ENCODE measurements at regions not wholly inside any gene's neighbourhood (a gene's known extent, or its start where the extent isn't known, plus 50 kb on each side); places are given as distances from the start of the nearest gene placed in this dataset.

DNA sequence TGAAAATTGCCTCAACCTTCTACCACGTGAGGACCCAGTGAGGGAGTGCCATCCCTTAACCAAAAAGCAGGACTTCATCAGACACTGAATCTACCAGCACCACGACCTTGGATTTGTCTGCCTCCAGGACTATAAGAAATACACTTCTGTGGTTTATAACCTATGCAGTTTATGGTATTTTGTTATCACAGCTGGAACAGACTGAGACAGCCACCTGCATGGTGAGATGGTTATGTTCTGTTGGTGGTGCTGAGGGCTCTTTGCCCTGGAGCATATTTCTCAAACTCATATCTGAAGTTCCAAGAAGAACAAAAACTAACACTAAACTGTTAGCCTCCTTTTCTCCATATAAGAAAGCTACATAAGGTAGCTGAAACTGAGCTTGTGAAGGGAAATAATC lies 69.8 kb upstream of the RGS18 start:
- H3K9me3 Mint-ChIP-seq, result no peaks in the 10 kb centered on the region
- no peak overlapping the region for H3K27ac Mint-ChIP-seq
- H3K4me1 ChIP-seq (ENCODE audit: insufficient read depth, low read length), result no peaks in the 10 kb centered on the region
- no peak overlapping the region for H3K56ac ChIP-seq (ENCODE audit: insufficient read length, low read depth, low read length)
- no peak overlapping the region for H3K23ac ChIP-seq (ENCODE audit: insufficient read length, low read depth, low read length)
- no peaks in the 10 kb centered on the region for H3K27me3 ChIP-seq (ENCODE audit: insufficient read depth, low read length)
- no peak overlapping the region for H3T11ph ChIP-seq (ENCODE audit: low read length)
- H3K27me3 Mint-ChIP-seq (ENCODE audit: low read depth), result no peaks in the 10 kb centered on the region
- H2AK5ac ChIP-seq (ENCODE audit: insufficient read length, low read length), result no peak overlapping the region
- H4K20me1 ChIP-seq (ENCODE audit: control insufficient read depth, insufficient read depth, insufficient read length), result no peaks in the 10 kb centered on the region
- no peak overlapping the region for H2BK12ac ChIP-seq (ENCODE audit: insufficient read length, low read depth, low read length)
- H3K4ac ChIP-seq (ENCODE audit: low read depth, low read length), result no peak overlapping the region
- no peak overlapping the region for H4K5ac ChIP-seq (ENCODE audit: insufficient read length, low read depth, low read length)
- H3K4me1 Mint-ChIP-seq, result no peaks in the 10 kb centered on the region; a peak in 1 of 4 replicates
- H3K9me3 ChIP-seq (ENCODE audit: control insufficient read depth, low read depth, low read length), result no peaks in the 10 kb centered on the region
- TF ChIP-seq, protein P1, sequence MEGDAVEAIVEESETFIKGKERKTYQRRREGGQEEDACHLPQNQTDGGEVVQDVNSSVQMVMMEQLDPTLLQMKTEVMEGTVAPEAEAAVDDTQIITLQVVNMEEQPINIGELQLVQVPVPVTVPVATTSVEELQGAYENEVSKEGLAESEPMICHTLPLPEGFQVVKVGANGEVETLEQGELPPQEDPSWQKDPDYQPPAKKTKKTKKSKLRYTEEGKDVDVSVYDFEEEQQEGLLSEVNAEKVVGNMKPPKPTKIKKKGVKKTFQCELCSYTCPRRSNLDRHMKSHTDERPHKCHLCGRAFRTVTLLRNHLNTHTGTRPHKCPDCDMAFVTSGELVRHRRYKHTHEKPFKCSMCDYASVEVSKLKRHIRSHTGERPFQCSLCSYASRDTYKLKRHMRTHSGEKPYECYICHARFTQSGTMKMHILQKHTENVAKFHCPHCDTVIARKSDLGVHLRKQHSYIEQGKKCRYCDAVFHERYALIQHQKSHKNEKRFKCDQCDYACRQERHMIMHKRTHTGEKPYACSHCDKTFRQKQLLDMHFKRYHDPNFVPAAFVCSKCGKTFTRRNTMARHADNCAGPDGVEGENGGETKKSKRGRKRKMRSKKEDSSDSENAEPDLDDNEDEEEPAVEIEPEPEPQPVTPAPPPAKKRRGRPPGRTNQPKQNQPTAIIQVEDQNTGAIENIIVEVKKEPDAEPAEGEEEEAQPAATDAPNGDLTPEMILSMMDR (conservative IDR thresholded peaks at IDR 0.05), result no peak
- H2BK15ac ChIP-seq (ENCODE audit: low read depth, low read length), result no peak overlapping the region
- H2BK120ac ChIP-seq (ENCODE audit: low read depth, low read length, poor library complexity, severe bottlenecking), result no peak overlapping the region
- H3K79me2 ChIP-seq (ENCODE audit: insufficient read depth, low read length), result no peaks in the 10 kb centered on the region
- no peak overlapping the region for H3K14ac ChIP-seq (ENCODE audit: insufficient read depth, low read length)
- H3K4me2 ChIP-seq (ENCODE audit: insufficient read depth, insufficient read length, low read length), result no peak overlapping the region
- no peak overlapping the region for H2AFZ ChIP-seq (ENCODE audit: low read length)
- no CpG with 5 or more reads among the region's 2 CpGs for WGBS (ENCODE audit: extremely low coverage, insufficient read length, low lambda C conversion rate)
- DNase-seq, result no peak
- no peak overlapping the region for H4K8ac ChIP-seq (replicated peaks; ENCODE audit: insufficient read length, low read depth, low read length)
- H2BK5ac ChIP-seq (ENCODE audit: insufficient read length, low read length), result no peak overlapping the region
- H4K91ac ChIP-seq (ENCODE audit: insufficient read length, low read depth, low read length), result no peak overlapping the region
- H3K9ac ChIP-seq (ENCODE audit: extremely low read depth, insufficient read length, low read length), result no peak overlapping the region
- H3K79me1 ChIP-seq (ENCODE audit: insufficient read depth, low read depth, low read length, poor library complexity, severe bottlenecking), result no peaks in the 10 kb centered on the region
- no peaks in the 10 kb centered on the region for H3K36me3 Mint-ChIP-seq (ENCODE audit: insufficient read depth in 1 of 3, low read depth in 3 of 3)
- no peak overlapping the region for H2BK20ac ChIP-seq (ENCODE audit: low read depth, low read length, poor library complexity, severe bottlenecking)
- H3K23me2 ChIP-seq (ENCODE audit: insufficient read length, low read depth, low read length, poor library complexity, severe bottlenecking), result no peaks in the 10 kb centered on the region
- H3K4me3 Mint-ChIP-seq, result no peak overlapping the region
- H3K27ac ChIP-seq (ENCODE audit: insufficient read length, low read depth, low read length), result no peak overlapping the region
- H3K18ac ChIP-seq (ENCODE audit: insufficient read length, low read depth, low read length), result no peak overlapping the region
